ENCODE measurements at regions not wholly inside any gene's neighbourhood (a gene's known extent, or its start where the extent isn't known, plus 50 kb on each side); places are given as distances from the start of the nearest gene placed in this dataset.

- no peak overlapping the region for H3K4me3 ChIP-seq (ENCODE audit: low read depth in 1 of 3, low read length in 3 of 3)
- H3K4me1 ChIP-seq (ENCODE audit: control insufficient read depth in 4 of 4, insufficient read depth in 4 of 4, low read length in 3 of 4) = no peaks in the 10 kb centered on the region
- DNase-seq (ENCODE audit: low spot score) = no peak
- H3K9ac ChIP-seq (ENCODE audit: low read depth in 1 of 2, low read length in 2 of 2) = no peak overlapping the region
- H3K9me3 ChIP-seq (ENCODE audit: control insufficient read depth in 4 of 4, low read length in 3 of 4) = no peaks in the 10 kb centered on the region
- WGBS = 67% methylated on average over 1 of the region's 1 CpG
- no peak overlapping the region for H3K27ac ChIP-seq (ENCODE audit: low read depth in 1 of 2, low read length in 2 of 2)
- TF ChIP-seq RXRA (IDR thresholded peaks at IDR 0.05) (no peak), ZBTB33 (IDR thresholded peaks at IDR 0.05) (no peak), FOXA2 (IDR thresholded peaks at IDR 0.05) (no peak), HNF4A (conservative IDR thresholded peaks at IDR 0.05) (no peak), NR2F2 (IDR thresholded peaks at IDR 0.05) (no peak), JUND (IDR thresholded peaks at IDR 0.05) (no peak), RAD21 (IDR thresholded peaks at IDR 0.05) (no peak), GABPA (IDR thresholded peaks at IDR 0.05 in 1 of 2, conservative IDR thresholded peaks at IDR 0.05 in 1 of 2) (no peak), CTCF (IDR thresholded peaks at IDR 0.05; ENCODE audit: low read depth, low read length, missing input control) (no peak)
- no peaks in the 10 kb centered on the region for H3K27me3 ChIP-seq (ENCODE audit: control insufficient read depth in 4 of 4, insufficient read depth in 4 of 4, low read length in 3 of 4)
- H3K36me3 ChIP-seq (ENCODE audit: control insufficient read depth in 4 of 4, insufficient read depth in 3 of 4, low read depth in 1 of 4, low read length in 3 of 4) = no peaks in the 10 kb centered on the region
Measured at GRCh38 chr18:38009320-38009719, 443.7 kb upstream of the CELF4 start.

- WGBS = 74% methylated on average over 6 of the region's 6 CpGs
- TF ChIP-seq ATF3 (IDR thresholded peaks at IDR 0.05) = no peak
- no peak for TF ChIP-seq HNF4A (conservative IDR thresholded peaks at IDR 0.05)
- no peak for TF ChIP-seq YY1 (IDR thresholded peaks at IDR 0.05)
- DNase-seq (ENCODE audit: low spot score) = no peak
- no peaks in the 10 kb centered on the region for H3K36me3 ChIP-seq (ENCODE audit: control insufficient read depth in 4 of 4, insufficient read depth in 3 of 4, low read depth in 1 of 4, low read length in 3 of 4)
- H3K9ac ChIP-seq (ENCODE audit: low read depth in 1 of 2, low read length in 2 of 2) = no peak overlapping the region
- H3K27ac ChIP-seq (ENCODE audit: low read depth in 1 of 2, low read length in 2 of 2) = no peak overlapping the region
- H3K4me3 ChIP-seq (ENCODE audit: low read depth in 1 of 3, low read length in 3 of 3) = no peak overlapping the region
- H3K27me3 ChIP-seq (ENCODE audit: control insufficient read depth in 4 of 4, insufficient read depth in 4 of 4, low read length in 3 of 4) = no peaks in the 10 kb centered on the region
- no peaks in the 10 kb centered on the region for H3K4me1 ChIP-seq (ENCODE audit: control insufficient read depth in 4 of 4, insufficient read depth in 4 of 4, low read length in 3 of 4)
- H3K9me3 ChIP-seq (ENCODE audit: control insufficient read depth in 4 of 4, low read length in 3 of 4) = no peaks in the 10 kb centered on the region
Measured at GRCh38 chr18:38007676-38008330, 442.2 kb upstream of the CELF4 start.

GRCh38 chr18:38007026-38007425, 441.4 kb upstream of the CELF4 start:
- H3K27me3 ChIP-seq (ENCODE audit: control insufficient read depth in 4 of 4, insufficient read depth in 4 of 4, low read length in 3 of 4) = no peaks in the 10 kb centered on the region
- no peaks in the 10 kb centered on the region for H3K4me1 ChIP-seq (ENCODE audit: control insufficient read depth in 4 of 4, insufficient read depth in 4 of 4, low read length in 3 of 4)
- no peak overlapping the region for H3K27ac ChIP-seq (ENCODE audit: low read depth in 1 of 2, low read length in 2 of 2)
- H3K4me3 ChIP-seq (ENCODE audit: low read depth in 1 of 3, low read length in 3 of 3) = no peak overlapping the region
- DNase-seq (ENCODE audit: low spot score) = no peak
- H3K9ac ChIP-seq (ENCODE audit: low read depth in 1 of 2, low read length in 2 of 2) = no peak overlapping the region
- H3K9me3 ChIP-seq (ENCODE audit: control insufficient read depth in 4 of 4, low read length in 3 of 4) = no peaks in the 10 kb centered on the region
- H3K36me3 ChIP-seq (ENCODE audit: control insufficient read depth in 4 of 4, insufficient read depth in 3 of 4, low read depth in 1 of 4, low read length in 3 of 4) = no peaks in the 10 kb centered on the region
- TF ChIP-seq JUND (IDR thresholded peaks at IDR 0.05) = no peak
- no peak for TF ChIP-seq RAD21 (IDR thresholded peaks at IDR 0.05)
- TF ChIP-seq SP1 (IDR thresholded peaks at IDR 0.05) = no peak
- no peak for TF ChIP-seq TAF1 (conservative IDR thresholded peaks at IDR 0.05)
- no peak for TF ChIP-seq FOXA2 (IDR thresholded peaks at IDR 0.05)
- TF ChIP-seq HNF4G (IDR thresholded peaks at IDR 0.05) = no peak
- no peak for TF ChIP-seq EGR1 (IDR thresholded peaks at IDR 0.05; ENCODE audit: low read depth in 2 of 2)
- no peak for TF ChIP-seq CTCF (IDR thresholded peaks at IDR 0.05; ENCODE audit: low read depth, low read length, missing input control)
- no peak for TF ChIP-seq GABPA (IDR thresholded peaks at IDR 0.05 in 1 of 2, conservative IDR thresholded peaks at IDR 0.05 in 1 of 2)
- no peak for TF ChIP-seq REST (IDR thresholded peaks at IDR 0.05)
- no peak for TF ChIP-seq NR2F2 (IDR thresholded peaks at IDR 0.05)
- TF ChIP-seq MAX (IDR thresholded peaks at IDR 0.05) = no peak
- no peak for TF ChIP-seq ATF3 (IDR thresholded peaks at IDR 0.05)
- no peak for TF ChIP-seq RXRA (IDR thresholded peaks at IDR 0.05)

Data from liver (tissue), 8 donors.